Adrenal gland (tissue), 9 donors: ENCODE measurements at regions not wholly inside any gene's neighbourhood (a gene's known extent, or its start where the extent isn't known, plus 50 kb on each side); places are given as distances from the start of the nearest gene placed in this dataset.

Experiments used
- DNase-seq, 7 donors: peaks; one replicate each; pipeline ENCODE4 v3.0.0-alpha.2; 2019 to 2020
- H3K27ac ChIP-seq, 5 donors: fragments of 200-600 bp; sonication (generic) in 4 of 5; 1 replicate in 3 of 5; 2 replicates in 2 of 5; pipeline versions ENCODE4 v1.5.1 to v1.8.0; 2016 to 2020; ENCODE audit warnings: mild to moderate bottlenecking in 1 of 5
- H3K27me3 ChIP-seq: fragments of 200-600 bp; 2 replicates; pipeline ENCODE4 v1.8.0; 2021
- H3K36me3 ChIP-seq, 2 donors: fragments of 200-600 bp; replicated peaks in 1 of 2; 1 replicate in 1 of 2; 2 replicates in 1 of 2; pipeline versions ENCODE4 v1.5.1 to v1.8.0; 2018 to 2022
- H3K4me1 ChIP-seq, 2 donors: fragments of 200-600 bp; replicated peaks in 1 of 2; 1 replicate in 1 of 2; 2 replicates in 1 of 2; pipeline versions ENCODE4 v1.5.1 to v1.8.0; 2018 to 2021
- H3K4me3 ChIP-seq, 4 donors: fragments of 200-600 bp; sonication (generic) in 3 of 4; one replicate each; pipeline ENCODE4 v1.5.1; 2016 to 2018
- H3K9me3 ChIP-seq, 3 donors: fragments of 200-600 bp; sonication (generic) in 1 of 3; replicated peaks in 1 of 3; 1 replicate in 2 of 3; 2 replicates in 1 of 3; pipeline versions ENCODE4 v1.5.1 to v1.8.0; 2016 to 2021
- POLR2A ChIP-seq, 2 donors: fragments of 450-650 bp; IDR thresholded peaks; one replicate each; pipeline ENCODE4 v1.6.1; 2017; ENCODE audit warnings: antibody characterized with exemption in 2 of 2, mild to moderate bottlenecking in 2 of 2, moderate library complexity in 1 of 2
- WGBS, 4 donors: extraction: QIAGEN DNeasy Blood & Tissue Kit in 2 of 4; methylation state at CpG; one replicate each; pipeline versions ENCODE4 v1.1.5 to v1.1.7; 2013 to 2017; 5-methylcytosine and 5-hydroxymethylcytosine counted together
- intact Hi-C, 2 donors: fragments of 100-400 bp; cut with DNase I; formaldehyde crosslinking; loops; one replicate each; pipeline versions ENCODE4 v1.14.1 to v1.15.0; 2022 to 2023
- TF ChIP-seq, protein P1 (sequence below), 6 experiments: fragments of 450-650 bp in 4 of 6; fragments of 200-600 bp in 2 of 6; sonication (generic) in 1 of 6; IDR thresholded peaks; 1 replicate in 5 of 6; 2 replicates in 1 of 6; pipeline versions ENCODE4 v1.5.1 to v1.8.0; 2016 to 2021; ENCODE audit warnings: antibody characterized with exemption in 6 of 6, mild to moderate bottlenecking in 2 of 6, moderate library complexity in 1 of 6
- donor health status: healthy with polysubstance abuse.
- donor health status: Bipolar disorder and iron deficiency.
- donor health status: DM: yes; HTN: yes; CAD: no.
- donor health status: DM: no; HTN: no; CAD: no.
- donor health status: DM: no; HTN: no; CAD: no.

DNA sequence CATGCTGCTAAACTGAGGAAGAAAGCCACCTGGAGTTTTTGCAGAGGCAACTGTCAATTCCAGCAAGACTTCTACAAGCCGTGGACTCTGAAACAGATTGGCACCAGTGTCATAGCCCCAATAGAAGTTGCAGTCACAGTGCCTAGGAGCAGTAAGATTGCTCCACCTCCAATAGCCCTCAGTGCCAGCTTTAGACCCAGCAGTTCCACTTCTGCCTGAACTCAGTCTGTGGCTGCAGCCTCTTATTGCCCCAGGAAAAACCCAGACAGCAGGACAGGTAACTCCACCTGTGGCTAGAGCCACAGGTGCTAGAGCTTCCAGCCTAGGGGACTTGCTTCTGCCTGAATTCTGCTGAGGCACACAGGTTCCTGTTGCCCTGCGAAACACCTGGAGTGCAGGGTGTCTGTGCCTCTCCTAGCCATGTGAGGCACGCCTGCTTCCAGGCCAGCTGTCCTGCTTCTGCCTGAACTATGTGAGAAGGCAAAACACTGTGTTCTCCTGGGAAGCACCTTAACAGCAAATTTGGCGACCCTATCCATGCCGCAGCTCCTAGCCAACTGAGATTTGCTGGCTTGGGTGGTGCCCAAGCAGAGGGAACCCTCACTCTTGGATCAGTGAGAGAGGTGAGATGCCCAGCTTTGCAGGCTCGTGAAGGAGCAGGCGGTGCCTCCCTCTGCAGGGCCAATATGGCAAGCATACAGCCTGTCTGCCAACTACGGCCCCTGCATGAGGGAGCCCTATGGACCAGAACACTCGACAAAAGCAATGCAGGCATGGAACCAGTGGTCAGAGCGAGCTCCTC lies 607.6 kb downstream of the PCDH17 start:
- no peak for DNase-seq
- Histone ChIP-seq H3K27ac (no peak overlapping the region), H3K9me3 (no peaks in the 10 kb centered on the region), H3K36me3 (no peaks in the 10 kb centered on the region), H3K4me1 (no peaks in the 10 kb centered on the region), H3K27me3 (no peaks in the 10 kb centered on the region), H3K4me3 (no peak overlapping the region)
- WGBS, 4 donors, result 80 to 92% (median 86%) methylated on average over 5 to 10 of the region's 10 CpGs
- TF ChIP-seq, protein P1, sequence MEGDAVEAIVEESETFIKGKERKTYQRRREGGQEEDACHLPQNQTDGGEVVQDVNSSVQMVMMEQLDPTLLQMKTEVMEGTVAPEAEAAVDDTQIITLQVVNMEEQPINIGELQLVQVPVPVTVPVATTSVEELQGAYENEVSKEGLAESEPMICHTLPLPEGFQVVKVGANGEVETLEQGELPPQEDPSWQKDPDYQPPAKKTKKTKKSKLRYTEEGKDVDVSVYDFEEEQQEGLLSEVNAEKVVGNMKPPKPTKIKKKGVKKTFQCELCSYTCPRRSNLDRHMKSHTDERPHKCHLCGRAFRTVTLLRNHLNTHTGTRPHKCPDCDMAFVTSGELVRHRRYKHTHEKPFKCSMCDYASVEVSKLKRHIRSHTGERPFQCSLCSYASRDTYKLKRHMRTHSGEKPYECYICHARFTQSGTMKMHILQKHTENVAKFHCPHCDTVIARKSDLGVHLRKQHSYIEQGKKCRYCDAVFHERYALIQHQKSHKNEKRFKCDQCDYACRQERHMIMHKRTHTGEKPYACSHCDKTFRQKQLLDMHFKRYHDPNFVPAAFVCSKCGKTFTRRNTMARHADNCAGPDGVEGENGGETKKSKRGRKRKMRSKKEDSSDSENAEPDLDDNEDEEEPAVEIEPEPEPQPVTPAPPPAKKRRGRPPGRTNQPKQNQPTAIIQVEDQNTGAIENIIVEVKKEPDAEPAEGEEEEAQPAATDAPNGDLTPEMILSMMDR (IDR thresholded peaks at IDR 0.05), result no peak
- TF ChIP-seq POLR2A (IDR thresholded peaks at IDR 0.05), result no peak
- intact Hi-C loops, result no loop called here

DNA sequence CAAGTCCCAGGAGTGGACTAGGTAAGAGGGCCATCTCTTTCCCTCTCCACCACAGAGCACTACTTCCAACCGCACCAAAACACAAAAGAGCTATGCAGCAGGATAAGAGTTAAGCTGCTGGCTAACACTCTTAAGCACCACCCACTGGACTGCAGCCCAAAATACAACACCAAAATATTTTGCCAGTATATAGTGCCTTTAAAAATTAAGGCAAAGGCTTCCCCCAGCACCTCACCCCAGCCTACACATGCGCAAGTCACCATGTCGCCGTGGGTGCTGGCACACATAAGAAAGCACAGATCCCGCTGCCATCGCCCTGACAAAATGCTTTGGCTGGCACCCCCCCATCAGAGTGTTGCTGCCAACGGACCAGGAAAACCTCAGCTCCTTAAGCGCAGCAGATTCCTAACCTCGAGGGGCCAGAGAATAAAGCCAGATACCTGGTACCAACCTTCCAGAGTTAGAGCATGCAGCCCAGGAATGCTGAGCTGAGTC lies 608.3 kb downstream of the PCDH17 start:
- no peak overlapping the region for H3K4me3 ChIP-seq
- no peaks in the 10 kb centered on the region for H3K36me3 ChIP-seq
- intact Hi-C loops, result no loop called here
- H3K27me3 ChIP-seq, result no peaks in the 10 kb centered on the region
- no peaks in the 10 kb centered on the region for H3K4me1 ChIP-seq
- DNase-seq, result no peak
- H3K9me3 ChIP-seq, result no peaks in the 10 kb centered on the region
- H3K27ac ChIP-seq, result no peak overlapping the region
- TF ChIP-seq, protein P1 (IDR thresholded peaks at IDR 0.05), result no peak
- TF ChIP-seq POLR2A (IDR thresholded peaks at IDR 0.05), result no peak
- 85 to 94% (median 89%) methylated on average over 5 to 9 of the region's 9 CpGs for WGBS, 4 donors

DNA sequence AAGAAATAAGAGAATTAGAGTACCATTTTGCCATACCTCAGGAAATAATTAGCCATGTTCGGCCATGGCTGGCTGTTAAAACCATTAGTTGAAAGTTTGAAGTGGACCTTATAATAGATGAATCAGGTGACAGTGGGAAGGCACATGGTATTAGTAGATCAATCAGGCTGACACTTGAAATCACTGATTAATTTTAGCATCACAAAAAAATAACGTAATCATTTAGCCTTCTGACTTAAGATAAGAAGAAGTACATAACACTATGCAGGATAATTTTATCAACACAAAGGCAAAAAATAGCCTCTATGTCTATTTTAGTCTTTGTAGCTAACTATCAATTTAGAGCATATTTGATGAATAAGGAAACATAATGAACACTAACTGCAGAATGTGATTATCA lies 615.5 kb downstream of the PCDH17 start:
- H3K4me1 ChIP-seq, result no peaks in the 10 kb centered on the region
- no peak overlapping the region for H3K4me3 ChIP-seq
- no peak for TF ChIP-seq POLR2A (IDR thresholded peaks at IDR 0.05)
- TF ChIP-seq, protein P1 (IDR thresholded peaks at IDR 0.05), result no peak
- no peaks in the 10 kb centered on the region for H3K36me3 ChIP-seq
- intact Hi-C loops, result no loop called here
- DNase-seq, result no peak
- no peak overlapping the region for H3K27ac ChIP-seq
- H3K27me3 ChIP-seq, result no peaks in the 10 kb centered on the region
- WGBS, 4 donors, result 49 to 64% (median 57%) methylated on average over 2 of the region's 2 CpGs
- H3K9me3 ChIP-seq, result no peaks in the 10 kb centered on the region

DNA sequence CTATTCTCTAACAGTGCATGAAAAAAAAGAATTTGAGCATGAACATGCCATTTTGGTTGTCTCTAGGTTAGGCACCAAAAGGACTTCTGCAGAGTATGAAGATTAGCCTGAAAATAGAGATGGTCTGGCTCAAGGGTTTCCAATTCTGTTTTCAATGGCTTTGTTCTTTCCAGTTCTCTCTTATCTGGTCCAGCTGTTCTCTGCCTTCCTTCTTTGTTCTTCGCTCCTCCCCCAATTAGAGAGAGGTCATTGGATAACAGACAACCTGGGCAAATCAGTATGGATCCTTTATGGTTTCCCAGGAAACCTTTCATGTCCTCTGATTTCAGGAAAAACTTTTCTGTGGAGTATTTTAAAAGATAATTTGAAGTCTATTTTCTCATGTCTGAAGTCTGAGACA lies 623.4 kb downstream of the PCDH17 start:
- no peaks in the 10 kb centered on the region for H3K36me3 ChIP-seq
- 61 to 88% (median 74%) methylated on average over 1 of the region's 1 CpG for WGBS, 4 donors
- no peak for DNase-seq
- no peaks in the 10 kb centered on the region for H3K27me3 ChIP-seq
- TF ChIP-seq, protein P1 (IDR thresholded peaks at IDR 0.05), result no peak
- TF ChIP-seq POLR2A (IDR thresholded peaks at IDR 0.05), result no peak
- H3K4me1 ChIP-seq, result no peaks in the 10 kb centered on the region
- intact Hi-C loops, result no loop called here
- H3K9me3 ChIP-seq, result no peaks in the 10 kb centered on the region
- H3K27ac ChIP-seq, result no peak overlapping the region
- H3K4me3 ChIP-seq, result no peak overlapping the region
